Neural progenitor cell (in vitro differentiated cells): ENCODE measurements at regions not wholly inside any gene's neighbourhood (a gene's known extent, or its start where the extent isn't known, plus 50 kb on each side); places are given as distances from the start of the nearest gene placed in this dataset.

Source experiments
- CTCF ChIP-seq: fragments of 200-600 bp; sonication (generic); IDR thresholded peaks from 2 replicates; pipeline ENCODE4 v1.5.1; 2017; ENCODE audit warnings: antibody characterized with exemption, mild to moderate bottlenecking
- EZH2 ChIP-seq: fragments of 200-600 bp; sonication (generic); IDR thresholded peaks from 2 replicates; pipeline ENCODE4 v1.6.1; 2017; ENCODE audit warnings: antibody characterized with exemption, mild to moderate bottlenecking, moderate library complexity
- EZH2phosphoT487 ChIP-seq: fragments of 200-600 bp; sonication (generic); IDR thresholded peaks from 2 replicates; pipeline ENCODE4 v1.6.1; 2017; ENCODE audit warnings: antibody characterized with exemption

DNA sequence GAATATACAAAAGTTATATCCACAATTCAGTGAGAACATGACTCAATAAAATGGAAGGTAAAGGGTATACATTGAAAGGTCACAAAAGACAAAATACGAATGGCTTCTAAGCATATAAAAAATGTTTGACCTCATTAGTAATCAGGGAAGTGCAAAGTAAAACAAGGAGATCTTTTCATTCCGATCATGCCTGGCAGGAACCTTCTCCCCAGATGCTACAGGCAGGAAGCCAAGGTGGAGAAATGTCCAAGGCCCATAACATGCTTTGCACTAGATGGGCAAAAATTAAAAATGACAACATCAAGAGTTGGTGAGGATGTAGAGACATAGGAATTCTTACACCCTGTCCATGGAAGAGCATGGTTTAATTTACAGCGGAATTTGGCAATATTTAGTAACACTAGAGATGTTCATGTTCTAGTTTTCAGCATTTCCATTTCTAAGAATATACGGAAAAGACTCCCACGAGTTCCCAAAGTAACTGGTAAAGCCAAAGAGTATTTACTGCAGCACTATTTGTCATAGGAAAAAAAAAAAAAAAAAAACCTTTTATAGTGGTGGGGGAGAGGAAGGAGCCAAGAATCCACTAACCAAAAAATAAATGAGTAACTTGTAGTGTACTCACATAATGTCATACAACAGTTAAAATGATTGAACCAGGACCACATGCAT lies 184.5 kb upstream of the KAZN start:
- TF ChIP-seq CTCF (no peak), EZH2phosphoT487 (no peak), EZH2 (no peak)
